ENCODE measurements at regions not wholly inside any gene's neighbourhood (a gene's known extent, or its start where the extent isn't known, plus 50 kb on each side); places are given as distances from the start of the nearest gene placed in this dataset.

- no peak for TF ChIP-seq CTCF (IDR thresholded peaks at IDR 0.05; ENCODE audit: insufficient read depth, low read depth, low read length)
- no peak for DNase-seq (ENCODE audit: low read depth)
- CTCF ChIA-PET, result interaction anchor here (0.9 kb wide), 1 partner anchor 138 kb away, joined by 3 read pairs; no protein-coding TSS in a partner anchor
- H3K36me3 ChIP-seq (ENCODE audit: control insufficient read depth, insufficient read depth, low read length), result no peaks in the 10 kb centered on the region
- POLR2A ChIA-PET, result no interaction called here
- H3K4me3 ChIP-seq (ENCODE audit: low read depth, low read length), result no peak overlapping the region
- no peaks in the 10 kb centered on the region for H3K27me3 ChIP-seq (ENCODE audit: control insufficient read depth, insufficient read depth, low read length)
Measured at GRCh38 chr5:110062246-110062645, 372.5 kb downstream of the MAN2A1 start.

- TF ChIP-seq CTCF (IDR thresholded peaks at IDR 0.05; ENCODE audit: insufficient read depth, low read depth, low read length), result no peak
- ChIA-PET POLR2A (no interaction called here), CTCF (no interaction called here)
- DNase-seq (ENCODE audit: low read depth), result no peak
- no peaks in the 10 kb centered on the region for H3K27me3 ChIP-seq (ENCODE audit: control insufficient read depth, insufficient read depth, low read length)
- H3K36me3 ChIP-seq (ENCODE audit: control insufficient read depth, insufficient read depth, low read length), result no peaks in the 10 kb centered on the region
- H3K4me3 ChIP-seq (ENCODE audit: low read depth, low read length), result no peak overlapping the region
Measured at GRCh38 chr5:110063640-110064602, 374.2 kb downstream of the MAN2A1 start.

GRCh38 chr5:110064603-110065268, 375.0 kb downstream of the MAN2A1 start:
- no peak for TF ChIP-seq CTCF (IDR thresholded peaks at IDR 0.05; ENCODE audit: insufficient read depth, low read depth, low read length)

GRCh38 chr5:110070836-110071235, 381.1 kb downstream of the MAN2A1 start:
- DNase-seq (ENCODE audit: low read depth), result no peak
- CTCF ChIA-PET, result no interaction called here

More at GRCh38 chr5:110064603-110065268, 375.0 kb downstream of the MAN2A1 start:
- POLR2A ChIA-PET, result no interaction called here
- H3K27me3 ChIP-seq (ENCODE audit: control insufficient read depth, insufficient read depth, low read length), result no peaks in the 10 kb centered on the region
- CTCF ChIA-PET, result no interaction called here
- no peak overlapping the region for H3K4me3 ChIP-seq (ENCODE audit: low read depth, low read length)
- no peak for DNase-seq (ENCODE audit: low read depth)
- no peaks in the 10 kb centered on the region for H3K36me3 ChIP-seq (ENCODE audit: control insufficient read depth, insufficient read depth, low read length)

More at GRCh38 chr5:110070836-110071235, 381.1 kb downstream of the MAN2A1 start:
- Histone ChIP-seq H3K4me3 (ENCODE audit: low read depth, low read length) (no peak overlapping the region), H3K36me3 (ENCODE audit: control insufficient read depth, insufficient read depth, low read length) (no peaks in the 10 kb centered on the region), H3K27me3 (ENCODE audit: control insufficient read depth, insufficient read depth, low read length) (no peaks in the 10 kb centered on the region)
- TF ChIP-seq CTCF (IDR thresholded peaks at IDR 0.05; ENCODE audit: insufficient read depth, low read depth, low read length), result no peak
- POLR2A ChIA-PET, result no interaction called here
